GM10266 (cell line): ENCODE measurements at regions not wholly inside any gene's neighbourhood (a gene's known extent, or its start where the extent isn't known, plus 50 kb on each side); places are given as distances from the start of the nearest gene placed in this dataset.
A peak's percentile ranks its signal among the peaks of the same experiment; 100 is the strongest.

Experiments
- DNase-seq: peaks from one replicate; pipeline ENCODE4 v3.0.0; 2012; ENCODE audit errors: extremely low spot score
- TF ChIP-seq, protein P1 (sequence below): IDR thresholded peaks from 2 replicates; pipeline ENCODE4 v1.5.1; 2012; ENCODE audit warnings: mild to moderate bottlenecking, low read depth; ENCODE audit not compliant: control insufficient read depth, insufficient read depth; ENCODE audit errors: missing control alignments

DNA sequence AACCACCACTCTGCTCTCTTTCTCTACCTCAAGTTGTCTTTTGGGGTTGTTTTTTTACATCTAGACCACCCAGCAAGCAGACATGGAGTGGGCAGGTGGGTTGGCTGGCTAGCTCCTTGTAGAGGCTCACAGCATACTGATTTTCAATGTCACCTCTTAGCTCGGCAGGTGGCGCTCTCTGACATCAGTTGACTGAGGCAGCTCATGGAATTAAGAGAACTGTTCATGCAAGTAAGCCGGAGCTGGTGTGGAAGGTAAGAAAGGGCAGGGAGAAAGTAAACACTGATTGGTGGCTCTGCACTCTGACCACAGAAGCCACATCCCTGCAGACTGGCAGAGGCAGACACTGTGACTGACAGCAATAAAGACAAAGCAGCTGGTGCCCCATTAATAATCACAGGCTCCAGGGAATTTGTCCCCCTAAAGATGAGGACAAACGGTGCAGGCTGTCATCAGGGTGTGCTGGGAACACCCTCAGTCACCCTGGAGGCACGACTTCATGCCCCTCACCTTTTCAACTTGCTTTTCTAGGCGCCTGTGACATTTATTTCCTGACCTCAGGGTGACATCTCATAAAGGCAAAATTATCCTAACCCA, 226.8 kb downstream of the LMX1A start:
- peak; percentile 36 for DNase-seq
- TF ChIP-seq, protein P1, sequence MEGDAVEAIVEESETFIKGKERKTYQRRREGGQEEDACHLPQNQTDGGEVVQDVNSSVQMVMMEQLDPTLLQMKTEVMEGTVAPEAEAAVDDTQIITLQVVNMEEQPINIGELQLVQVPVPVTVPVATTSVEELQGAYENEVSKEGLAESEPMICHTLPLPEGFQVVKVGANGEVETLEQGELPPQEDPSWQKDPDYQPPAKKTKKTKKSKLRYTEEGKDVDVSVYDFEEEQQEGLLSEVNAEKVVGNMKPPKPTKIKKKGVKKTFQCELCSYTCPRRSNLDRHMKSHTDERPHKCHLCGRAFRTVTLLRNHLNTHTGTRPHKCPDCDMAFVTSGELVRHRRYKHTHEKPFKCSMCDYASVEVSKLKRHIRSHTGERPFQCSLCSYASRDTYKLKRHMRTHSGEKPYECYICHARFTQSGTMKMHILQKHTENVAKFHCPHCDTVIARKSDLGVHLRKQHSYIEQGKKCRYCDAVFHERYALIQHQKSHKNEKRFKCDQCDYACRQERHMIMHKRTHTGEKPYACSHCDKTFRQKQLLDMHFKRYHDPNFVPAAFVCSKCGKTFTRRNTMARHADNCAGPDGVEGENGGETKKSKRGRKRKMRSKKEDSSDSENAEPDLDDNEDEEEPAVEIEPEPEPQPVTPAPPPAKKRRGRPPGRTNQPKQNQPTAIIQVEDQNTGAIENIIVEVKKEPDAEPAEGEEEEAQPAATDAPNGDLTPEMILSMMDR = peak; percentile 64

DNA sequence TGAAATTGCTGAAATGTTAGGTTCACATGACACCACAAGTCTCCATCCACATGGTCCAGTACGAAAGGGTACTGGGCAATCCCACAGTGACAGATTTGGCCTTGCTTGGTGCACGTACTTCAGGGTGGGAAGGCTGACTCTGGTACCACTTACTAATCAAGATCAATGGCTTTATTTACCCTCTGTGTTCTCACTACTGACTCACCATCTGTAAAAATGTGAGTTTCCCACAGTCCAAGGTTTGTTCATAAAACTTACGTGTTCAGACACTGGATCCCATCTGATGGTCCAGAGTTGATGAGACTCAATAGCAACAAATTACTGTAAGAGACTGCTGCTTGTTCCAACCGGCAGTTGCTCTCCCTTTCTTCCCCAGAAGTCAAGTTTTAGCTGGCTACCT, 231.7 kb downstream of the LMX1A start:
- TF ChIP-seq, protein P1 = no peak
- DNase-seq = no peak

DNA sequence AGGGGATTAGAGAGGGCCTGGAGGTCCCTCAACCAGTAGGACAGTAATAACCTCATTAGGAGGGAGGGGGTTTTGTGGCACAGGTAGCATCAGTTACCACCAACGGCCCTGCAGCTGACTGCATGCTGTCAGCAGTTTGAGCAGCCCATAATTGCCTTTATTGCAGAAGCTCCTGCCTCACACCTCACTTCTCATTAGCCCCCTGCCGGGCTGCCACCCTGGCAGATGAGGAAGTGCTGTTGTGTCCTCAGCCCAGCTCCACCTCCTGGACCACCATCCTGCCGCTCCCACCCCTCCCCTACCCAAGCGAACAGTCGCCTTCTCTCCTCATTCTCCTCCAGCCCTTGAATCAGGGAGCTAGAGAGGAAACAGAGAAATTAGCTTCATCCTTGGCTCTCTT, 237.4 kb downstream of the LMX1A start:
- TF ChIP-seq, protein P1 = no peak
- no peak for DNase-seq

DNA sequence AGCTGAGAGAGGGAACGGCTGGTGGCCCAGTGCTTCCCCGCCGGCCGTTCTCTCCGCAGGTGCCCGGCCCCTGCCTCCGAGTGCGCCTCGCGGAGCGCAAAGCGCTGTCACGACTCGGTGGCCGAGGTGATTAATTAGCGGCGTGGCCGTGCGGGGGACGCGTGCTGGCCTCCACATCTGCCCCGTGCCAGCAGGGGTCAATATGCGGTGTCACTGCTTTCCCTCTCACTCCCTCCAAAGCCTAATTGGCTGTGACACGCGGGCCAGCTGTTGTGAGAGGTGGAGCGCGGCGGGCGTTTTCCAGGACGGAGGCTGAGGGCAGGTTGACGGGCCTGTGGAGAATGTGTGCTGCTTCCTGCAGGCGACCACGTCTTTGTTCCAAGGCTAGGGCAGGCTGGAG, 239.0 kb downstream of the LMX1A start:
- DNase-seq = no peak
- TF ChIP-seq, protein P1 = no peak

DNA sequence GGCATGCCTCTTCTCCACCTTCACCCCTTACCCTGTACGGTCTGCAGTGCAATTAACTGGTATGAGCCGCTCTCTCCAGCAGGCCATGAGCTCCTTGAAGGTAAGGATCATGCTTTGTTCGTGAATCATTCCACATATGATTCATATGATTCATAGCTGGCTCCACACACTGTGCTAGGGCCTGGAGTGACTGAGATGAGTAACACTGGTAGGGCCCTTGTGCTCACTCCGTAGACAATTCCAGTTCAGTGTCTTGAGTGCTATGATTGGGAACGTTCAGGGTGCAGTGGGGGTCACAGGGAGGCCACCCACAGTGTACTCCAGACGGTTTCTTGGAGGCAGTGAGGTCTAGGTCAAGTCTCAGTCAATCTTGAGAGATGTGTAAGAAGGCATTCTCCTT, 239.8 kb downstream of the LMX1A start:
- TF ChIP-seq, protein P1 = no peak
- DNase-seq = no peak

DNA sequence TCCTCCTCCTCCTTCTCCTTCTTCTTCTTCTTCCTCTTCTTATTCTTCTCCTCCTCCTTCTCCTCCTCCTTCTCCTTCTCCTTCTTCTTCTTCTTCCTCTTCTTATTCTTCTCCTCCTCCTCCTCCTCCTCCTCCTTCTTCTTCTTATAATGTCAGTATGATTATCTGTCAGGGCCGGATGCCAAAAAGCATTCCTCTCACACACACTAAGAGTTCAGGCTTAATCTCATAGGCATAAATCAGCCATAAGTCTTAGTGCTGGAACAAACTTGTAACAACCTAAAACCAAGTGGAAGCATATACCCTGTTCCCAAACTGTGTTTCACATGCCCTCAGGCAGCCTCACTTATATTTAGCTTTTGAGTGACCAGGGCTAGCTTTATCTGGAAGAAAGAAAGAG, 240.3 kb downstream of the LMX1A start:
- TF ChIP-seq, protein P1 = no peak
- no peak for DNase-seq

DNA sequence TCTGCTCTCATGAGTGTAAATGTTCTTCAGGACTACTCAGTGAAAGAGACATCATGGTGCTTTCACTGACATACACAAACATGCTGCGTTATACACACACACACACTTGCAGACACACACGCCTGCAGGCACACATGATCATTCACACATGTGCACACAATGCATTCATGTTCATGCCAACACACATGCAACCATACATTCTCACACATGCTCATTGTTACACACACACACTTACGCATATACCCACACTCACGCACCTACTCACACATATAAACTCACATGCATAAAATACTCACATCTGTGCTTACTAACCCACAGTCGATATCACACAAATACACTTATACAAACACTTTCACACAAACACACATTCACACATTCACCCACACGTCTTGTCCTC, 241.6 kb downstream of the LMX1A start:
- no peak for DNase-seq
- TF ChIP-seq, protein P1 = no peak
